SK-N-MC (cell line): ENCODE measurements at regions not wholly inside any gene's neighbourhood (a gene's known extent, or its start where the extent isn't known, plus 50 kb on each side); places are given as distances from the start of the nearest gene placed in this dataset.

ENCODE experiments used
- DNase-seq: peaks from one replicate; pipeline ENCODE4 v3.0.0-alpha.2; 2011; ENCODE audit warnings: low read depth, low spot score
- H3K27ac ChIP-seq: fragments of 200-600 bp; sonication (generic); 2 replicates; pipeline ENCODE4 v1.5.1; 2016; ENCODE audit warnings: mixed run types
- H3K36me3 ChIP-seq: fragments of 200-600 bp; sonication (generic); 2 replicates; pipeline ENCODE4 v1.6.1; 2017; ENCODE audit warnings: antibody characterized with exemption, low read length, mixed read lengths; ENCODE audit not compliant: insufficient read depth
- H3K4me3 ChIP-seq: fragments of 200-600 bp; sonication (generic); 2 replicates; pipeline ENCODE4 v1.5.1; 2016
- H3K9ac ChIP-seq: fragments of 200-600 bp; sonication (generic); 2 replicates; pipeline ENCODE4 v1.8.0; 2017; ENCODE audit warnings: mixed run types, mixed read lengths; ENCODE audit not compliant: insufficient read length
- H3K9me3 ChIP-seq: fragments of 200-600 bp; sonication (generic); 2 replicates; pipeline ENCODE4 v1.6.1; 2017; ENCODE audit warnings: low read depth, mild to moderate bottlenecking, antibody characterized with exemption, low read length, moderate library complexity, mixed read lengths
- EZH2 ChIP-seq: fragments of 200-600 bp; sonication (generic); IDR thresholded peaks from one replicate; pipeline ENCODE4 v1.6.1; 2017; ENCODE audit warnings: antibody characterized with exemption
- FOXP2 ChIP-seq: optimal IDR thresholded peaks from 2 replicates; pipeline ENCODE3; 2011; ENCODE audit warnings: mild to moderate bottlenecking, moderate library complexity; ENCODE audit not compliant: insufficient read depth; ENCODE audit errors: extremely low read length, control extremely low read depth
- POLR2AphosphoS5 ChIP-seq: IDR thresholded peaks from 2 replicates; pipeline ENCODE4 v1.6.1; 2012; ENCODE audit warnings: mild to moderate bottlenecking, low read depth, low read length, borderline replicate concordance

DNA sequence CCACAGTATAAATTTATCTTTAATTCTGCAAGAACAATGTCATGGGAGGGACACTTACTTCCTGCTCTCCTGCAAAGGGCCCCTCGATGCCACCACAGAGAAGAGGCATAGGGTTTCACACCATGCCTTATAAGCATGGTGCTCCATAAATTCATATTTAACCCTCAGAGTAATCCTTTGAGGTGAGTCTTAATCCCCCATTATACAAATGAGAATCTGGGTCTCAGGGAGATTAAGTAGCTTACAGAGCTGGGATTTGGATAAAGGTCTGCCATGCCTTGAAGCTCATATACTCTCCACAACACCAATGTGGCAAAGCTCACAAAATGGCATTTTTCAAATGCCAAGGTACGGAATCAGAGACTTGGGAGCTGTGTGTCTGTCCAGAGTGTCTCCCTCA lies 268.5 kb upstream of the CCL2 start:
- no peak overlapping the region for H3K27ac ChIP-seq
- no peak overlapping the region for H3K4me3 ChIP-seq
- no peak overlapping the region for H3K9ac ChIP-seq
- H3K36me3 ChIP-seq = no peaks in the 10 kb centered on the region
- TF ChIP-seq FOXP2 = no peak
- no peak for TF ChIP-seq POLR2AphosphoS5
- TF ChIP-seq EZH2 = no peak
- no peak for DNase-seq
- no peaks in the 10 kb centered on the region for H3K9me3 ChIP-seq

DNA sequence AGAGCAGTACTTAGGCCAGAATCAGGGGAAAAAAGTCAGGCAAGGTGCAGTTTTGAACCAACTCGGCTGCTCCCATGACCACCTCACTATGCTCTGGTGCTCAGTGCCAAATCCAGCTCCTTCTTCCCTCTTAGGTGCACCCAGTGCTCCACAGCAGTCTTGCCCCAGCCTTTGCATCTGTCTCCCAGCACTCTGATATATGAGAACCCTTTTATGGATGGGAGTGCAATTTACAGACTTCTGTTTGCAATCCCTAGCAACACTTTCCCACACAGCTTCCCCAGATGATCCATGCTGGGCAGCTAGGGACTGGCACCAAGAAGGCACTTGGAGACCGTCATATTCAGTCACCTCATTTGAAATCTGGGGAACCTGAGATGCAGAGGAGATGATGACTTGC lies 267.9 kb upstream of the CCL2 start:
- TF ChIP-seq EZH2 (no peak), POLR2AphosphoS5 (no peak), FOXP2 (no peak)
- no peak overlapping the region for H3K9ac ChIP-seq
- DNase-seq = no peak
- H3K36me3 ChIP-seq = no peaks in the 10 kb centered on the region
- H3K4me3 ChIP-seq = no peak overlapping the region
- H3K27ac ChIP-seq = no peak overlapping the region
- H3K9me3 ChIP-seq = no peaks in the 10 kb centered on the region

DNA sequence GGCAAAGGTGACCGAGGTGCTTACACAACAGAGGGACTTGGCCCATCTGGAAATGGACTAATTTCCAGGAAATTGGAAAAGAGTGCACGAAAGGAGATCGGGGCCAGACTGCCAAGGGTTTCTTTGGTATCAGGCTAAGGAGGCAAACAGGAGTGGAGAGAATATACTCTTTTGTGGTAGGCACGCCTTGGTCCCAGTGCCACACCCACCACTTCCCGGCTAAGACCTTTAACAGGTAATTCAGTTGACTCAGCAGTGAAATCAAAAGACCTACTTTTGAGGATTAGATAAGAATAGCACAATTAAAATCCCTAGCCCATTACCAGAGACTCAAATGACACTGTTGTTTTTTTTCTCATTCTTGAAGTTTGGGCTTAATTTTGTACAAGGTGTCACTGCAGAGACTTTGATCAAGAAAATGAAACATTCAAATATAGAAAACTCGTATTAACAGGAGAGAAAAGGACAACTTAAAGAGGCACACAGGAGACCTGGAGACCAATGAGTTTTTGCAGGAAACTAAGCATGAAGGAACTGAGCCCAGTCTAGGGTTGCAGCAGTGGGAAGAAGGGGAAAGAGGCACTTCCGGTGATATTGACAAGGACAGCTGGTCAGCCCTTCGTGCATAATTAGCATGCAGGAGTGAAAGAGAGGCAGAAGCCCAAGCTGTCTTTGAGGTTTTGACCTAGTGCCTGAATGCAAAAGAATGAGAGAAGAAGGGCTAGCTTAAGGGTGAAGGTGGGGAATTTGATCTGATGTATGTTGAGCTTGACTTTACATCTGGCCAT lies 265.5 kb upstream of the CCL2 start:
- Histone ChIP-seq H3K4me3 (no peak overlapping the region), H3K9me3 (no peaks in the 10 kb centered on the region), H3K27ac (no peak overlapping the region), H3K36me3 (no peaks in the 10 kb centered on the region), H3K9ac (no peak overlapping the region)
- TF ChIP-seq POLR2AphosphoS5 (no peak), FOXP2 (no peak), EZH2 (no peak)
- DNase-seq = no peak

DNA sequence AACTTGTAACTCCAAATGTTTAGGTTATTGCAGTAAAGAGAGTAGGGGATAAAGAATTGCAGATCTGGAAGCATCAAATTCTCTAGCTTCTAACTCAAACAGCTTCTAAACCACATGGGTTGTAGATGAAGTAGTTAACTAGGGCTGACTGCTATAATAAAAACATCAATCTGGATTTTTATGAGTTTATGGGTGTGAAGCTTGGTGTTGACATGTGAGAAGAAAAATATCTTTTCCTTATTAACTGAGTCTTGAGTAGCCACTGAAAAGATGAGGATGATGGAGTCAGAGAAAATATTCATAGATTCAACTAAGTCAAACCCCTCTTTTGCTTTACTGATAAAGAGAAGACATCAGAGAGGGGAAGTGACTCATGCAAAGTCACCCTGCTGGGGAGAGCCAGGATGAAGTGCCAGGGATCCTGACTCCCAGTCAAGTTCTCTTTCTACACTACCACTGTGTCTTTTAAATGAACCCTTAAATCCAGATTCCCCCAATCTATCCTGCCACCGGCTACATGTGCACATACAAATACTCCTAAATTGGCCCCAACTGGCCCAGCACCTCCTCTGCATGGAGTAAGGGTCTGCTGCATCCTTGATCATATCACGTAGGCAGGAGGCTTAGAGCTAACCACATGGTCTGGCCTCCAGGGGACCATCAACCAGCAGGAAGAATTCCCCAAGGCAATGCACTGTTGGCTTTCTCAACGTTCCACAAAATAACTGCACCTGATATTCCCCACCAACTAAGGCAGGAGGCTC lies 264.0 kb upstream of the CCL2 start:
- TF ChIP-seq FOXP2 = no peak
- TF ChIP-seq POLR2AphosphoS5 = no peak
- no peak for TF ChIP-seq EZH2
- no peak overlapping the region for H3K9ac ChIP-seq
- no peak overlapping the region for H3K27ac ChIP-seq
- H3K36me3 ChIP-seq = no peaks in the 10 kb centered on the region
- no peak overlapping the region for H3K4me3 ChIP-seq
- DNase-seq = no peak
- no peaks in the 10 kb centered on the region for H3K9me3 ChIP-seq

DNA sequence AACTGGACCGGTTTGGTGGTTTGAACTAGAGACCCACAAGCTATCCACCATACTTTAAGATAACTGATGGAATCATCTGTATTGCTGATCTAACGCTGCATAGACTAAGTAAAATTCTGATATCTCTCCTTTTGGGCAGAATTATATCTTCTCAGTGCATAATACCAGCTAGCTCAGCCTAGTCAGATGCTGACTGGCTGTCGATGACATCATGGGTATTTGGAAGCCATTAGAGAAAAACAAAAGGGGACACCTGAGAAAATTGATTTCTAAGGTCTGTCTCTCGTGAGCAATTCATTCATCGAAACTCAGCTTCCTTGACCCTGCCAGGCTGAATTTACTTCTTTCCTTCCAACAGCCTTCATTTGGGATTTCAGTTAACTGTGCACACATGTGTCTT lies 263.0 kb upstream of the CCL2 start:
- DNase-seq = no peak
- TF ChIP-seq POLR2AphosphoS5 (no peak), EZH2 (no peak), FOXP2 (no peak)
- no peaks in the 10 kb centered on the region; the same call in 1 of the 2 replicates for H3K9me3 ChIP-seq
- H3K9ac ChIP-seq = no peak overlapping the region
- H3K36me3 ChIP-seq = no peaks in the 10 kb centered on the region
- H3K4me3 ChIP-seq = no peak overlapping the region
- no peak overlapping the region for H3K27ac ChIP-seq

DNA sequence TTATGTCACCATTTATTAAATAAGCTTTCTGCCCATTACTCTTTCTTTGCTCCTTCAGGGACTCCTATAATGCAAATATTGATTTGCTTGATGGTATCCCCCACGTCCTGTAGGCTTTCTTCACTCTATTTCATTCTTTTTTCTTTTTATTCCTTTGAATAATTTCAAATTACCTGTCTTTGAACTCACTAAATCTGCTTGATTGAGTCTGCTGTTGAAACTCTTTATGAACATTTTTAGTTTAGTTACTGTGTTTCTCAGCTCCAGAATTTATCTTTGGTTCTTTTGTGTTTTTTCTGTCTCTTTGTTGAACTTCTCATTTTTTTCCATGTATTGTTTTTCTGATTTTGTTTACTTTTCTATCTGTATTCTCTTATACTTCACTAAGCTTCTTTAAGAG lies 254.4 kb upstream of the CCL2 start:
- Histone ChIP-seq H3K27ac (no peak overlapping the region), H3K9ac (no peak overlapping the region), H3K4me3 (no peak overlapping the region), H3K9me3 (no peaks in the 10 kb centered on the region; the same call in 1 of the 2 replicates), H3K36me3 (no peaks in the 10 kb centered on the region)
- TF ChIP-seq POLR2AphosphoS5 (no peak), FOXP2 (no peak), EZH2 (no peak)
- no peak for DNase-seq

DNA sequence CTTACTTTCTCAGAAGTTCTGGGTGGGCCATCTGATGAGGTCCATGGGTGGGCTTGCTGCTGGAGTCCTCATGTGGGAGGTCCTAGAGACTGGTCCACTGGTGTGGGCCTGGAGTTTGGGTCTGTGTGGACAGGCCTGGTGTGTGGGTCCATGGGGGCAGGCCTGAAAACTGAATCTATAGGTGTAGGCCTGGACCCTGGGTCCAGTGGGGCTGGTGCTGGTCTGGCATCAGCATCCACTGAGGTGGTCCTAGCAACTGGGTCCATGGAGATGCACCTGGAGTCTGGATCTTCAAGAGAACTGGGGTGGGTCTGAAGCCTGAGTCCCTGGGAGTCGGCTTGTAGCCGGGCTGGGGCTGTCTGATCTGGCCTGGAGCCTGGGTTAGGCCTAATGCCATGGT lies 253.8 kb upstream of the CCL2 start:
- TF ChIP-seq POLR2AphosphoS5 (no peak), EZH2 (no peak), FOXP2 (no peak)
- Histone ChIP-seq H3K9me3 (no peaks in the 10 kb centered on the region; the same call in 1 of the 2 replicates), H3K9ac (no peak overlapping the region), H3K27ac (no peak overlapping the region), H3K4me3 (no peak overlapping the region), H3K36me3 (no peaks in the 10 kb centered on the region)
- DNase-seq = no peak

DNA sequence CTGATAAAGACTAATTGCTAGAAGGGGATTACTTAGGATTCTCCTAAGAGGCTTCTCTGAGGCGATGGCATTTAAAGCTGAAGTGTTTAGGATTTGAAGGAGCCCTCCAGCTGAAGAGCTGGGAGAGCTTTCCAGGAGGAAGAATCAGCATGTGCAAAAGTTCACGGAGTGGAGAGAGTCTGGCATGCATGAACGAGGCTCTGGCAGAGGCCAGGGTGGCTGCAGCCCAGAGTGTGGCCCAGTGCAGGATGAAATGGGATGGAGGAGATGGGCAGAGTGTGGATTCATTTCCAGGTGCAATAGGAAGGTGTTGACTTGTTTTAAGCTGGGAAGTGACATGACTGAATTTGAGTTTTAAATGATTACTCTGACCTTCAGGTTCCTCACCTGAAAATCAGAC lies 249.0 kb upstream of the CCL2 start:
- DNase-seq = no peak
- no peaks in the 10 kb centered on the region for H3K36me3 ChIP-seq
- H3K27ac ChIP-seq = no peak overlapping the region
- H3K4me3 ChIP-seq = no peak overlapping the region
- no peaks in the 10 kb centered on the region for H3K9me3 ChIP-seq
- TF ChIP-seq EZH2 (no peak), POLR2AphosphoS5 (no peak), FOXP2 (no peak)
- no peak overlapping the region for H3K9ac ChIP-seq
